ENCODE measurements at regions not wholly inside any gene's neighbourhood (a gene's known extent, or its start where the extent isn't known, plus 50 kb on each side); places are given as distances from the start of the nearest gene placed in this dataset.

DNA sequence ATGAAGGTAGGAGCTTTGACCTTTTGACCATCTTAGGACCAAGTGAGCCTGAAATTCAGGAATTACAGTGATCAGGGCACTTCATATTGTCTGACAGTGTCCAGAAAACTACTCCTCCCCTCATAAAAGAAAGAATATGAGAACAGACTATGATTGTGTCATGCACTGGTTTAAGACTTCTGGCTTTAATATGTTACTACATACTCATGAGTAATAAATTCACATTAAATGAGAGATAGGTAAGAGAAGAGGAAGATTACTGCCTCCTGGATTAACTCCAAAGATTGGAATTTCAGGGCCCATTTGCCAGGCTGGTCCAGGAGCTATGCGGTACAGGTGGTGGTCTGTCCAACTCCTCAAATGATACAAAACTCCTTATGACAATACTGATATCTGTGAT is 213.5 kb upstream of the ADRA1B start:
- TF ChIP-seq CTCF (IDR thresholded peaks at IDR 0.05; ENCODE audit: insufficient read depth, low read length) (no peak), GABPA (IDR thresholded peaks at IDR 0.05; ENCODE audit: low read depth) (no peak), POLR2AphosphoS5 (IDR thresholded peaks at IDR 0.05; ENCODE audit: low read depth) (no peak)
